ENCODE measurements at regions not wholly inside any gene's neighbourhood (a gene's known extent, or its start where the extent isn't known, plus 50 kb on each side); places are given as distances from the start of the nearest gene placed in this dataset.

DNA sequence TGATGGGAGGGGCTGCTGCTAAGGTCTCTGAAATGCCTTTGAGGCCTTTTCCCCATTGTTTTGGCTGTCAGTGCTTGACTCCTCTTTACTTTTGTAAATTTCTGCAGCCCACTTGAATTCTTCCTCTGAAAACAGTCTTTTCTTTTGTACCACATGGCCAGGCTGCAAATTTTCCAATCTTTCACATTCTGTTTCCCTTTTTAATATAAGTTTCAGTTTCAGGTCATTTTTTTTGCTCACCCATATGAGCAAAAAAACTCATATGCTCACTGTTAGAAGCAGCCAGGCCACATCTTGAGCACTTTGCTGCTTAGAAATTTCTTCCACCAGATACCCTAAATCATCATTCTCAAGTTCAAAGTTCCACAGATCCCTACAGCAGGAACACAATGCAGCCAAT is 234.6 kb upstream of the ADRA1B start:
- no peak for TF ChIP-seq POLR2A (IDR thresholded peaks at IDR 0.05; ENCODE audit: low read length)
- no peak for TF ChIP-seq GATA1 (IDR thresholded peaks at IDR 0.05; ENCODE audit: low read depth, low read length)
